ENCODE measurements at regions not wholly inside any gene's neighbourhood (a gene's known extent, or its start where the extent isn't known, plus 50 kb on each side); places are given as distances from the start of the nearest gene placed in this dataset.

DNA sequence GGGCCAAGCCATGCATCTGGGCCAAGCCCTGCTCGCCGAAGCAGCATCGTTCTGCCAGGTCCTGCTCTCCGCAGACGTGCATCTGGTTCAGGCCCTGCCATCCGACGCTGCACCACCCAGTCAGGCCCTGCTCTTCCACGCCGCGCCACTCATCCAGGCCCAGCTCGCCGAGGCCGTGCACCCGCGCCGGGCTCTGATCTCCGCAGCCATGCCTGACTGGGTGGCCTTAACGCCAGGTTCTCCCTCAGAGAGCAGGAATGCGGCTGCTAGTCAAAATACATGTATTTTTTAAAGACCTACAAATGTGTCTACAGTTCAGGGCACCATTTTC is 891.1 kb upstream of the CTNND2 start (continued):
- TF ChIP-seq E2F5 (CRISPR knock-in tag; IDR thresholded peaks at IDR 0.05) (no peak), CBFB (CRISPR knock-in tag; IDR thresholded peaks at IDR 0.05; ENCODE audit: low read depth) (no peak), ESRRA (CRISPR knock-in tag; IDR thresholded peaks at IDR 0.05; ENCODE audit: borderline replicate concordance) (no peak), PRRX2 (CRISPR knock-in tag; IDR thresholded peaks at IDR 0.05) (no peak)

DNA sequence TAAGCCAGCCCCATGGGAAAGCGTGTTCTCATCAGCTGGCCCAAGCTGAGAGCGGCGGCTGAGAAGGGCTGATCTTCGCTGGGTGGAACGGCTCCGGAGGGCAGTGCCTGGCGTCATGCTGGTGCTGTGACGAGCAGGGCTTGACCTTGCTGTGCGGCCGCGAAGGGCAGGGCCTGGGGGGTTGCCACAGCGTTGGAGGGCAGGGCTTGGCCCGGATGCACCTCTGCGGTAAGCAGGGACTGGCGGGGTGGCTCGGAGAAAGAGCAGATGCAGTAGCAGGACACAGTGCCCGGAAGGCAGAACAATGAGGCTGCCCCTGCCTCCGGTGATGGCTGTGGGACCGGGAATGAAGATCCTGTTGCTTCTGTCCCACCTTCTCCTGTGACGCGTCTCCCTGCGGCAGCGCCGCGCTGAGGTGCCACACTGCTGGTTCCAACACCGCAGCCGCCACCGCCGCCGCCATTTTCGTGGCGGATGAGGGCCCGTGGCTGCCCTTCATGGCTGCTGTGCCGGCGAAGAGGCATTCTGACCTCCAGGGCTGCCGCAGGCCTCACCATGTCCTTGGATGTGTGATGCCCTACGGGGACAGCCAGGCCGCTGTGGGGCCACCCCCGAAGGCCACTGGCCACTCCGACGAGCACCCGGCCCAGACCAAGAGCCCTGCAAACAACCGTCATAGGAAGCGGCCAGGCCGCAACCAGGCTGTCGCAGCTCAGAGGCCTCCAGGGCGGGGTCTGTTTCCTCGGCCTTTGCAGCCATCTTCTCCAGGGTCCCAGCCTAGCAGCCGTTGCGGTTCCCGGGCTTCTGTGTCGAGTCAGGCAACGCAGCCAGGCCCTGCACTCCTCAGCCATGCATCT is 890.5 kb upstream of the CTNND2 start:
- ATAC-seq, result no peak; the same call in 1 of the 2 replicates
- no peak for TF ChIP-seq ZBTB21 (CRISPR knock-in tag; IDR thresholded peaks at IDR 0.05; ENCODE audit: borderline replicate concordance)
- TF ChIP-seq NR2C2 (CRISPR knock-in tag; IDR thresholded peaks at IDR 0.05), result no peak
- no peak for TF ChIP-seq NR3C1 (CRISPR knock-in tag; conservative IDR thresholded peaks at IDR 0.05; ENCODE audit: low read depth)
- TF ChIP-seq ZNF219 (CRISPR knock-in tag; IDR thresholded peaks at IDR 0.05; ENCODE audit: borderline replicate concordance), result no peak
- TF ChIP-seq ZNF317 (CRISPR knock-in tag; IDR thresholded peaks at IDR 0.05; ENCODE audit: borderline replicate concordance, low read depth), result no peak
- TF ChIP-seq ZNF232 (CRISPR knock-in tag; IDR thresholded peaks at IDR 0.05), result no peak
- TF ChIP-seq ZNF532 (CRISPR knock-in tag; IDR thresholded peaks at IDR 0.05; ENCODE audit: borderline replicate concordance), result no peak
- no peak for TF ChIP-seq ERG (CRISPR knock-in tag; IDR thresholded peaks at IDR 0.05)
- TF ChIP-seq FOXP1 (CRISPR knock-in tag; IDR thresholded peaks at IDR 0.05; ENCODE audit: borderline replicate concordance), result no peak
- TF ChIP-seq KAT7 (CRISPR knock-in tag; IDR thresholded peaks at IDR 0.05; ENCODE audit: borderline replicate concordance), result no peak
- Mint-ChIP-seq H3K27ac (no peak overlapping the region), H3K27me3 (ENCODE audit: low read depth) (no peaks in the 10 kb centered on the region), H3K36me3 (peaks cover 22% of the 10 kb centered on the region), H3K4me1 (no peaks in the 10 kb centered on the region), H3K9me3 (peaks cover 21% of the 10 kb centered on the region), H3K4me3 (no peak overlapping the region)
- ChIA-PET CTCF (no interaction called here), POLR2A (no interaction called here)
- DNase-seq (ENCODE audit: low spot score), result no peak

- DNase-seq (ENCODE audit: low spot score) (no peak), ATAC-seq (no peak)
- peaks cover 22% of the 10 kb centered on the region for H3K36me3 Mint-ChIP-seq
- H3K27me3 Mint-ChIP-seq (ENCODE audit: low read depth), result no peaks in the 10 kb centered on the region
- POLR2A ChIA-PET, result no interaction called here
- no peaks in the 10 kb centered on the region for H3K4me1 Mint-ChIP-seq
- CTCF ChIA-PET, result no interaction called here
- H3K4me3 Mint-ChIP-seq, result no peak overlapping the region
- H3K9me3 Mint-ChIP-seq, result peaks cover 21% of the 10 kb centered on the region
- H3K27ac Mint-ChIP-seq, result no peak overlapping the region
- no peak for TF ChIP-seq PRRX2 (CRISPR knock-in tag; IDR thresholded peaks at IDR 0.05)
- TF ChIP-seq ZNF263 (CRISPR knock-in tag; IDR thresholded peaks at IDR 0.05; ENCODE audit: low read depth), result no peak
- TF ChIP-seq NFE2L1 (CRISPR knock-in tag; IDR thresholded peaks at IDR 0.05), result no peak
- TF ChIP-seq, protein P1, sequence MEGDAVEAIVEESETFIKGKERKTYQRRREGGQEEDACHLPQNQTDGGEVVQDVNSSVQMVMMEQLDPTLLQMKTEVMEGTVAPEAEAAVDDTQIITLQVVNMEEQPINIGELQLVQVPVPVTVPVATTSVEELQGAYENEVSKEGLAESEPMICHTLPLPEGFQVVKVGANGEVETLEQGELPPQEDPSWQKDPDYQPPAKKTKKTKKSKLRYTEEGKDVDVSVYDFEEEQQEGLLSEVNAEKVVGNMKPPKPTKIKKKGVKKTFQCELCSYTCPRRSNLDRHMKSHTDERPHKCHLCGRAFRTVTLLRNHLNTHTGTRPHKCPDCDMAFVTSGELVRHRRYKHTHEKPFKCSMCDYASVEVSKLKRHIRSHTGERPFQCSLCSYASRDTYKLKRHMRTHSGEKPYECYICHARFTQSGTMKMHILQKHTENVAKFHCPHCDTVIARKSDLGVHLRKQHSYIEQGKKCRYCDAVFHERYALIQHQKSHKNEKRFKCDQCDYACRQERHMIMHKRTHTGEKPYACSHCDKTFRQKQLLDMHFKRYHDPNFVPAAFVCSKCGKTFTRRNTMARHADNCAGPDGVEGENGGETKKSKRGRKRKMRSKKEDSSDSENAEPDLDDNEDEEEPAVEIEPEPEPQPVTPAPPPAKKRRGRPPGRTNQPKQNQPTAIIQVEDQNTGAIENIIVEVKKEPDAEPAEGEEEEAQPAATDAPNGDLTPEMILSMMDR (IDR thresholded peaks at IDR 0.05), result no peak
- TF ChIP-seq TEAD1 (CRISPR knock-in tag; IDR thresholded peaks at IDR 0.05), result no peak
- TF ChIP-seq TCF7 (CRISPR knock-in tag; IDR thresholded peaks at IDR 0.05; ENCODE audit: low read depth), result no peak
- TF ChIP-seq ATF6 (CRISPR knock-in tag; IDR thresholded peaks at IDR 0.05), result no peak
- TF ChIP-seq NR1H2 (CRISPR knock-in tag; IDR thresholded peaks at IDR 0.05), result no peak
- no peak for TF ChIP-seq HMGXB4 (CRISPR knock-in tag; IDR thresholded peaks at IDR 0.05)
These were observed 889.1 kb upstream of the CTNND2 start for GRCh38 chr5:12793373-12793772.

All from WTC11 (cell line).